ENCODE measurements at regions not wholly inside any gene's neighbourhood (a gene's known extent, or its start where the extent isn't known, plus 50 kb on each side); places are given as distances from the start of the nearest gene placed in this dataset.

DNA sequence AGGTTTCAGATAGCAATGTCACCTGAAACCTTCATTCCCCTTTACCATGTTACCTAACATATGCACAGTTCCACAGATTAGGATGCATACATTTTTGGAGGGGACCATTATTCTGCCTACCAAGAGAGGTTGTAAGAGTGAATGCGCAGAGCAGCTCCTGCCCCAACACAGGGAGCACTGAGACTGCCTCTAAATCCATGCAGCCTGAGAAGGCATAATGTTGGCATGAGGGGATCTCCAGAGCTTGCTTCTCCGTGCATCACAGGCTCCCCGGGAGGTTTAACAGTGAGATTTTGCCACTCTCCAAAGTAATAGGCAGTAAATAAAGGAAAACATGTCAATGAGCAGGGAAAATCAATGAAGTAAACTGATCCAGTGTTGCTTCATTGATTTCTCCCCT, 410.8 kb downstream of the PCDH7 start:
- no peak for TF ChIP-seq YY1 (IDR thresholded peaks at IDR 0.05; ENCODE audit: low read depth)
- TF ChIP-seq FOXM1 (IDR thresholded peaks at IDR 0.05; ENCODE audit: borderline replicate concordance, low read depth) = no peak
- no peak for TF ChIP-seq ZBTB7A (IDR thresholded peaks at IDR 0.05; ENCODE audit: low read depth)
- TF ChIP-seq, protein P1, sequence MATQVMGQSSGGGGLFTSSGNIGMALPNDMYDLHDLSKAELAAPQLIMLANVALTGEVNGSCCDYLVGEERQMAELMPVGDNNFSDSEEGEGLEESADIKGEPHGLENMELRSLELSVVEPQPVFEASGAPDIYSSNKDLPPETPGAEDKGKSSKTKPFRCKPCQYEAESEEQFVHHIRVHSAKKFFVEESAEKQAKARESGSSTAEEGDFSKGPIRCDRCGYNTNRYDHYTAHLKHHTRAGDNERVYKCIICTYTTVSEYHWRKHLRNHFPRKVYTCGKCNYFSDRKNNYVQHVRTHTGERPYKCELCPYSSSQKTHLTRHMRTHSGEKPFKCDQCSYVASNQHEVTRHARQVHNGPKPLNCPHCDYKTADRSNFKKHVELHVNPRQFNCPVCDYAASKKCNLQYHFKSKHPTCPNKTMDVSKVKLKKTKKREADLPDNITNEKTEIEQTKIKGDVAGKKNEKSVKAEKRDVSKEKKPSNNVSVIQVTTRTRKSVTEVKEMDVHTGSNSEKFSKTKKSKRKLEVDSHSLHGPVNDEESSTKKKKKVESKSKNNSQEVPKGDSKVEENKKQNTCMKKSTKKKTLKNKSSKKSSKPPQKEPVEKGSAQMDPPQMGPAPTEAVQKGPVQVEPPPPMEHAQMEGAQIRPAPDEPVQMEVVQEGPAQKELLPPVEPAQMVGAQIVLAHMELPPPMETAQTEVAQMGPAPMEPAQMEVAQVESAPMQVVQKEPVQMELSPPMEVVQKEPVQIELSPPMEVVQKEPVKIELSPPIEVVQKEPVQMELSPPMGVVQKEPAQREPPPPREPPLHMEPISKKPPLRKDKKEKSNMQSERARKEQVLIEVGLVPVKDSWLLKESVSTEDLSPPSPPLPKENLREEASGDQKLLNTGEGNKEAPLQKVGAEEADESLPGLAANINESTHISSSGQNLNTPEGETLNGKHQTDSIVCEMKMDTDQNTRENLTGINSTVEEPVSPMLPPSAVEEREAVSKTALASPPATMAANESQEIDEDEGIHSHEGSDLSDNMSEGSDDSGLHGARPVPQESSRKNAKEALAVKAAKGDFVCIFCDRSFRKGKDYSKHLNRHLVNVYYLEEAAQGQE (IDR thresholded peaks at IDR 0.05; ENCODE audit: low read depth) = no peak
- TF ChIP-seq CREB1 (IDR thresholded peaks at IDR 0.05; ENCODE audit: low read depth) = no peak
- TF ChIP-seq CEBPB (IDR thresholded peaks at IDR 0.05) = no peak
- no peak for TF ChIP-seq TEAD4 (IDR thresholded peaks at IDR 0.05)
- TF ChIP-seq TAF1 (IDR thresholded peaks at IDR 0.05; ENCODE audit: low read depth) = no peak
- TF ChIP-seq, protein P2, sequence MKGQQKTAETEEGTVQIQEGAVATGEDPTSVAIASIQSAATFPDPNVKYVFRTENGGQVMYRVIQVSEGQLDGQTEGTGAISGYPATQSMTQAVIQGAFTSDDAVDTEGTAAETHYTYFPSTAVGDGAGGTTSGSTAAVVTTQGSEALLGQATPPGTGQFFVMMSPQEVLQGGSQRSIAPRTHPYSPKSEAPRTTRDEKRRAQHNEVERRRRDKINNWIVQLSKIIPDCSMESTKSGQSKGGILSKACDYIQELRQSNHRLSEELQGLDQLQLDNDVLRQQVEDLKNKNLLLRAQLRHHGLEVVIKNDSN (IDR thresholded peaks at IDR 0.05) = no peak
- TF ChIP-seq EGR1 (IDR thresholded peaks at IDR 0.05) = no peak
- TF ChIP-seq RAD21 (IDR thresholded peaks at IDR 0.05; ENCODE audit: low read depth) = no peak
- no peak for TF ChIP-seq EP300 (IDR thresholded peaks at IDR 0.05; ENCODE audit: borderline replicate concordance)
- no peak for TF ChIP-seq NFIC (IDR thresholded peaks at IDR 0.05)

DNA sequence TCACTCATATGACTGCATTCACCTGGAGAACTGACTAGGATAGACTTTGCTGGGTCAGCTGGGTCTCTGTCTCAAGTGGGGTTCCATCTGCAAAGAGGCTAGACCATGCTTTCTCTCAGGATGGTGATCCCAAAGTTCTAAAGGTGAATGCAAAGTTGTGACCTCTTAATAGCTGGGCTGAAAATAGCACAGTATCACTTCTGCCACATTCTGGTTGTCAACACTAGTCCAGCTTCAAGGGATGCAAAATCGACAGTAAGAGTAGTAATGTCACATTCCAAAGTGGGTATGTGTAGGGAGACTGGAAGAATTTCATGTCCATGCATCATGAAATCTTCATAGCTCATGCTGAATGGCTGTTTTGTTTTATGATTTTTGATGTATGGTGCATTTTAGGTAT, 414.6 kb downstream of the PCDH7 start:
- TF ChIP-seq, protein P1 (IDR thresholded peaks at IDR 0.05; ENCODE audit: low read depth) = no peak
- TF ChIP-seq EGR1 (IDR thresholded peaks at IDR 0.05) = no peak
- no peak for TF ChIP-seq TEAD4 (IDR thresholded peaks at IDR 0.05)
- no peak for TF ChIP-seq ZBTB7A (IDR thresholded peaks at IDR 0.05; ENCODE audit: low read depth)
- TF ChIP-seq NFIC (IDR thresholded peaks at IDR 0.05) = no peak
- no peak for TF ChIP-seq RAD21 (IDR thresholded peaks at IDR 0.05; ENCODE audit: low read depth)
- no peak for TF ChIP-seq YY1 (IDR thresholded peaks at IDR 0.05; ENCODE audit: low read depth)

DNA sequence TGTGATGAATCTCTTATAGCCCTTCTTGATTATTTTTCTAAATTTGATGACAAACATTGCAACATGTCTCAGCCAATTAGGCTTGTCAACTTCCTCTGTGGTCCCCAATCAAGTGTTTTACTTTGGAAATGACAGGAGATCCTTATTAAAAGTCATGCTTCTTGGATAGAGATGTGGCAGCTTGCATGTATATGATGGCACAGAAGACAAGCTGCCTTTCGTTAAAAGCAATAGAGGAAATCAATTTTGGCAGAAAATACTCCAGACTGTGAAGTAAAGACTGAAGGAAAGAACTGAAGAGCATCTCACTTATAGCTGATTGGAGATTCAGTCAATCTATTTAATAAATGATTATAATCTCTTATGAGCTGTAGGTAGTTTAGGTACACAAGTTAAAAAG, 419.6 kb downstream of the PCDH7 start:
- TF ChIP-seq YY1 (IDR thresholded peaks at IDR 0.05; ENCODE audit: low read depth) (no peak), TEAD4 (IDR thresholded peaks at IDR 0.05) (no peak), TAF1 (IDR thresholded peaks at IDR 0.05; ENCODE audit: low read depth) (no peak), NFIC (IDR thresholded peaks at IDR 0.05) (no peak), CEBPB (IDR thresholded peaks at IDR 0.05) (no peak)
- TF ChIP-seq, protein P3, sequence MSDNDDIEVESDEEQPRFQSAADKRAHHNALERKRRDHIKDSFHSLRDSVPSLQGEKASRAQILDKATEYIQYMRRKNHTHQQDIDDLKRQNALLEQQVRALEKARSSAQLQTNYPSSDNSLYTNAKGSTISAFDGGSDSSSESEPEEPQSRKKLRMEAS (IDR thresholded peaks at IDR 0.05) = no peak
- TF ChIP-seq, protein P1 (IDR thresholded peaks at IDR 0.05; ENCODE audit: low read depth) = no peak

DNA sequence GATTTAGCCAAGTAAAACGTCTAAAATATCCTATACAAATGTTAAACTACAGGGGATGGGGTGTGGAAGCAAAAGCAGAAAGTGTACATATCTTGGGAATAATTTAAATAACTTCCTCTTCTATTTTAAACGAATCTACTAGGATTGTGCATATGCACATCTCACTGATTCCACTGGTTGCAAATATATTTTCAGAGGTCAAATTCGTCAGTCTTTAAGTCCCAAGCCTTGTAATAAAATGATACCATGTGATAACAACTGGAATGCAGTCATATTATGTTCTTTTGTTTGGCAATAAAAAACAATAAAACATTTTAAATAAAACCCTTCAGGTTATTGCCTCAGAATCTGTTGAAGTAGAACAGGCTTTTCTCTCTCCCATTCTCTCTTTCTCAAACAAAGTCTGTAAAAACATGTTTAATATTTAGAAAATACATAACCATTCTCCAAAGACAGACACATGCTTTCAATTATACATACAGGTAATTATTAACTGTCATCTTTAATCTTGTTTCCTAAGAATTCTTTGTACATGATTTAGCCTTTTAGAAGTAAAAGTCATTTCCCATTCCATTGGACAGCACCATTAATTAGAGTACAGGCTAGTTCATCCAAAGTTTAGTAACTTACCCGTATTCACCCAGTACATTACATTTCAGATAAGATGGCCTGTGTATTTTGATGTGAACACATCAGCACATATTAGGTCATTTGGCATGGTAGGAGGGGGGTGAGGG, 421.1 kb downstream of the PCDH7 start:
- TF ChIP-seq TAF1 (IDR thresholded peaks at IDR 0.05; ENCODE audit: low read depth) (no peak), RAD21 (IDR thresholded peaks at IDR 0.05; ENCODE audit: low read depth) (no peak), TCF12 (IDR thresholded peaks at IDR 0.05; ENCODE audit: low read depth) (no peak), CEBPB (IDR thresholded peaks at IDR 0.05) (no peak), TEAD4 (IDR thresholded peaks at IDR 0.05) (no peak), CREB1 (IDR thresholded peaks at IDR 0.05; ENCODE audit: low read depth) (no peak), NFIC (IDR thresholded peaks at IDR 0.05) (no peak), EP300 (IDR thresholded peaks at IDR 0.05; ENCODE audit: borderline replicate concordance) (no peak), YY1 (IDR thresholded peaks at IDR 0.05; ENCODE audit: low read depth) (no peak), FOXM1 (IDR thresholded peaks at IDR 0.05; ENCODE audit: borderline replicate concordance, low read depth) (no peak), ZBTB7A (IDR thresholded peaks at IDR 0.05; ENCODE audit: low read depth) (no peak)
- TF ChIP-seq, protein P3 (IDR thresholded peaks at IDR 0.05) = no peak

DNA sequence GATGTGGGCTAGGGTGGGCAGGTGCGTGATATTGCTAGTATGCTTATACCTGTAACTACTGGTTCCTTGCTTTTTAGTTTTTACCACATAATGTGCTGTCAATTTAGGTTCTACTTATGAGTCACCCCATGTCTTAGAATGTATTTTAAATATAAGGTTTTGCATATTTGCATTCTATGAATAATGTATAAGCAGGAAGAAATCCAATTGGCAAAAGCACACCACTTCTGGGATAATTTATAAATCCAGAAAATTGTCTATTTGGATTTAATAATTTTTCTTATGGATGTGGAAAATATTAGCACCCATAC, 421.6 kb downstream of the PCDH7 start:
- TF ChIP-seq YY1 (IDR thresholded peaks at IDR 0.05; ENCODE audit: low read depth) (no peak), TAF1 (IDR thresholded peaks at IDR 0.05; ENCODE audit: low read depth) (no peak), TEAD4 (IDR thresholded peaks at IDR 0.05) (no peak), EGR1 (IDR thresholded peaks at IDR 0.05) (no peak)
